ENCODE measurements at regions not wholly inside any gene's neighbourhood (a gene's known extent, or its start where the extent isn't known, plus 50 kb on each side); places are given as distances from the start of the nearest gene placed in this dataset.
"Not testable (repeated sequence)": the region's sequence is repeated elsewhere in the genome, so short reads cannot be mapped to it uniquely, and the experiment has no call there.

DNA sequence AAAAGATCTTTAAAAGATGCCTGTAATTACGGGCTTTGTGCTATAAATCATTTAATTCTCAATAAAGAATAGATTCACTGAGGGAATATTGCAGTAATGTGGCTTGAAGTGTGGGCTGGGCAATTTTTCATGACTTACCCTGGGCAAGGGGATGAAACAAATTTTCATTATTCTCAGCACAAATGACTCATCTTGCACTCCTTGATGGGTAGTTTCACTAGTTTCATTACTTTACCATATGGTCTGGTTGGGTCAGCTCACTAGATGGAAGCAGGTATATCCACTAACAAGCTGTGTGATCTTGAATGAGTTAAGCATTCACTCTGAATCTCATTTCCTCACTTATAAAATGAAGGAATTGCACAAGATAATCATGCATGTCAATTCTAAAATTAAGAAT, 234.3 kb downstream of the ABCC12 start:
- H3K4me1 Mint-ChIP-seq (ENCODE audit: low read depth) = no peaks in the 10 kb centered on the region
- no peaks in the 10 kb centered on the region for H3K36me3 Mint-ChIP-seq (ENCODE audit: low read depth)
- H3K9me3 Mint-ChIP-seq = no peaks in the 10 kb centered on the region
- peaks cover 2% of the 10 kb centered on the region for H3K27me3 Mint-ChIP-seq (ENCODE audit: low read depth)
- H3K4me3 Mint-ChIP-seq = no peak overlapping the region
- DNase-seq (ENCODE audit: low spot score) = no peak
- H3K27ac Mint-ChIP-seq = no peak overlapping the region

DNA sequence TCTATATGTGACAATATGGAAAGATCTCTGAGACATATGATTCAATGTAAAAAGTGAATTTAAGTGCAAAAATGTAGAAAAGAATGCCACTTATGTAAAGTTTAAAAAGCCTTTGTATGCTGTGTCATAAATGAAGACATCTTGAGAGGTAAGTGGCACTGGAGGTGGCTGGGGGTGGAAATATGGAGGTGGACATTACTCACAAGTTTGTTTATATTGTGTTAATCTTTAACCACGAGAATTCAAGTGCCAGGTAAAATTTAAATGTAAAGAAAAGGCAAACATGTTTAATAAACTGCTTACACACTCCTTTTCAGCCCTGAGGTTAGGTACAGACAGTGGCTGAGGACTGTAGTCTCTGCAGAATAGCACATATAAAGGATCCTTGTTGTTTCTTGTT, 235.1 kb downstream of the ABCC12 start:
- no peaks in the 10 kb centered on the region for H3K36me3 Mint-ChIP-seq (ENCODE audit: low read depth)
- H3K4me1 Mint-ChIP-seq (ENCODE audit: low read depth) = no peaks in the 10 kb centered on the region
- no peak for DNase-seq (ENCODE audit: low spot score)
- H3K27ac Mint-ChIP-seq = no peak overlapping the region
- H3K4me3 Mint-ChIP-seq = no peak overlapping the region
- no peaks in the 10 kb centered on the region for H3K9me3 Mint-ChIP-seq
- H3K27me3 Mint-ChIP-seq (ENCODE audit: low read depth) = peaks cover 2% of the 10 kb centered on the region

DNA sequence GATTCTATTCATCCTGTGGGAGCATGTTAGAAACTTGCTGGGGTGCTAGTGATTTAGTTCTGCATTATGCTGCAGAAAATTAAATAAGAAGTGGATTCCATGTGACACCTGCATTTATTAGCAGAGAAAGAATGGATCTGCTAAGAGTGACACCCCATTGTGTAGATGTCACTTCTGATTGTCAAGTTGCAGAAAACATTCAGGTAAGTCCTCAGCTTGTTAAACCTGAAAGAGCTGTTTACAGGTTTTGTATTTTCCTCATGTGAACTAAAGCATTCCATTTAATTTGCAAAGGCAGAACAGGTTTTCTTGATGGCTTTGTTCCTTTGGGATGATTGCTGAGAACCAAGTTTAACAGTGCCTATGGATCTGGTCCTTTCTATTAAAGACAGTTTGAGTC, 238.7 kb downstream of the ABCC12 start:
- Mint-ChIP-seq H3K27ac (no peak overlapping the region), H3K36me3 (ENCODE audit: low read depth) (no peaks in the 10 kb centered on the region), H3K27me3 (ENCODE audit: low read depth) (peaks cover 1% of the 10 kb centered on the region), H3K4me3 (no peak overlapping the region), H3K9me3 (no peaks in the 10 kb centered on the region), H3K4me1 (ENCODE audit: low read depth) (no peaks in the 10 kb centered on the region)
- no peak for DNase-seq (ENCODE audit: low spot score)

DNA sequence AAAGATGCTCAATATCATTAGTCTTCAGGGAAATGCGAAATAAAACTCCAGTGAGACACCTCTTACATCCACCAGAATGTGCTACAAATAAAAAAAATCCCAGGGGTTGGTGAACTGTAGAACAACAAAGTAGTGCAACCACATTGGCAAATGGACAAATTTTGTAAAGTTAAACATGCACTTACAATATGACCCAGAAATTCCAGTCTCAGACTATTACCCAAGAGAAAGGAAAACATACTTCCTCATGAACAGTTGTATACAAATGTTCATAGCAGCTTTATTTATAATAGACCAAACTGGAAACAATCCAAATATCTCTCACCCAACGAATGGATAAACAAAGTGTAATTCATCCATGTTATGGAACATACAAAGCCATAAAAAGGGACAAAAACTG, 239.5 kb downstream of the ABCC12 start:
- no peaks in the 10 kb centered on the region for H3K4me1 Mint-ChIP-seq (ENCODE audit: low read depth)
- H3K9me3 Mint-ChIP-seq = no peaks in the 10 kb centered on the region
- no peak for DNase-seq (ENCODE audit: low spot score)
- no peaks in the 10 kb centered on the region for H3K27me3 Mint-ChIP-seq (ENCODE audit: low read depth)
- H3K4me3 Mint-ChIP-seq = no peak overlapping the region
- H3K36me3 Mint-ChIP-seq (ENCODE audit: low read depth) = no peaks in the 10 kb centered on the region
- H3K27ac Mint-ChIP-seq = no peak overlapping the region

DNA sequence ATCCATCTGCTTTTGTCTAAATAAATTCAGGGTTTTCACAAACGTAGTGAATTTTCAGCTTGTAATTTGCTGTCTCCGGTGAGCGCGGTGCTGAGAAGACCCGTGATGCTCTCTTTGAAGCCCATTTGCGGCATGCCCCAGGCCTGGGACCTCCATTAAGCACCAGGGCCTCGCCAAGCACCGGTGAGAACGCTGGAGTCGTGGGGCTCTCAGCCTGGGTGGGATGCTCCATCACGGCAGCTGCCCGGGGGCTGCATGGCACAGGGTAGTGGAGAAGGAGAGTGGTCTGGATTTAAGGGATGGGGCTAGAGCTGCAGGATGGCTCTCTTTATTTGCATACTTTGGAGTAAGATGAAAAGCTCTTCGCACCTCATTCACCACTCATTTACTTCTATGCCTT, 248.7 kb downstream of the ABCC12 start:
- Mint-ChIP-seq H3K9me3 (no peaks in the 10 kb centered on the region), H3K4me3 (no peak overlapping the region), H3K36me3 (ENCODE audit: low read depth) (no peaks in the 10 kb centered on the region), H3K4me1 (ENCODE audit: low read depth) (no peaks in the 10 kb centered on the region), H3K27me3 (ENCODE audit: low read depth) (no peaks in the 10 kb centered on the region), H3K27ac (no peak overlapping the region)
- DNase-seq (ENCODE audit: low spot score) = no peak

DNA sequence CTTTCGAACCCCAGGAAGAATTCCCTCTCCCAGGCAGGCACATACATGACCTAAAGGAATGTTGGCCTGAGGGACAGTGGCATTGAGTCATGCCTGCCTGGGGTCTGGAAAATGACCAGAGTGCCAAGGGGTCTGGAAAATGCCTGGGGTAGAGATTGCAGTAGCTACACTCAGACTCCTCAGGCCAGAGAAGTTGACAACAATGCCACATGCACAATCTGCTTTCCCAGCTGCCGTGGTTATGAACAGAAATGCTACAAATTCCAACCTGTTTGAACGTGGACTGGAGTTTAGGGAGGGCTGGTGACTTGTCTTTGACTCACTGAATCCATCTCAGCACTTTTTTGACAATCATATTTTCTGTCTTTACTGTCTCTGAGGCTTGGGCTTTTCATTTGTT, 250.0 kb downstream of the ABCC12 start:
- H3K27me3 Mint-ChIP-seq (ENCODE audit: low read depth) = no peaks in the 10 kb centered on the region
- no peaks in the 10 kb centered on the region for H3K4me1 Mint-ChIP-seq (ENCODE audit: low read depth)
- H3K9me3 Mint-ChIP-seq = no peaks in the 10 kb centered on the region
- no peak overlapping the region for H3K27ac Mint-ChIP-seq
- H3K4me3 Mint-ChIP-seq = no peak overlapping the region
- no peaks in the 10 kb centered on the region for H3K36me3 Mint-ChIP-seq (ENCODE audit: low read depth)
- DNase-seq (ENCODE audit: low spot score) = no peak

DNA sequence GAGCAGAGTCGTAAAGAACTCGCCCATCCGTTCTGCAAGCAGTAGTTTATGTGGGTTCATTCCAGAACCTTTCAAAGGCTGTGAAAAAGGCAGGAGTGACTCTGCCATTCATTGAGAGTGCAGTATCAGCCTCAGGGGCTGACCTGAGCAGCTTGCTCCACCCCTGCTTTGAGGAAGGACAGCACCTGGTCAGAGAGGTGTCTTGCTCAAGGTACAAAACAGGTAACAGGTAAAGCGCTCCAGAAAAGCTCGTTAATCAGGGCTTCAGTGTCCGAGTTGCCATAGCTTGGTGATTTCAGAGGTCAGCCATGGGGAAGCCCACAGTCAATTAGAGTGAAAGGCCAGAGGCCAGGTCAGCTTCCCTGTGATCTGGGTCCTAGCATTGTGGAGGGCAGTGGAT, 251.1 kb downstream of the ABCC12 start:
- Mint-ChIP-seq H3K4me3 (no peak overlapping the region), H3K27me3 (ENCODE audit: low read depth) (no peaks in the 10 kb centered on the region), H3K9me3 (no peaks in the 10 kb centered on the region), H3K36me3 (ENCODE audit: low read depth) (no peaks in the 10 kb centered on the region), H3K4me1 (ENCODE audit: low read depth) (no peaks in the 10 kb centered on the region), H3K27ac (no peak overlapping the region)
- DNase-seq (ENCODE audit: low spot score) = no peak

DNA sequence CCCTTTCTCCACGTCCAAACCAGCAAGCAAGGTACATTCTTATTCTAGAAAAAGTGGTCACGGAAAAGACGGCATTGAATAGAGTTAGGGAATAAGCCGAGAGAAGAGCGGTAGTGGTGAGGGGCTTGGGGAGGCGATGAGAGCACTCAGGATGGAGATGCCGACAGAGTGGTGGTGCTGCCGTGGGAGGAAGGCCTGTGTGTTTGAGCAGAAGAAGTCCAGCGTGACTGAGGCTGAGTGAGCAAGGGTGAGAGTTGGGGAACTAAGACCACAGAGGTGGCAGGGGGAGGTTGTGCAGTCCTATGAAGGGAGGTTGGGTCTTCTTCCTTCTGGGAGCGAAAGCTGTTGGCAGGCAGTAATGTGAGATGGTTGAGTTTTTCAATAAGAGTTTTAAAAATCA, 252.3 kb downstream of the ABCC12 start:
- no peak overlapping the region for H3K4me3 Mint-ChIP-seq
- H3K27ac Mint-ChIP-seq = no peak overlapping the region
- H3K27me3 Mint-ChIP-seq (ENCODE audit: low read depth) = no peaks in the 10 kb centered on the region
- H3K9me3 Mint-ChIP-seq = no peaks in the 10 kb centered on the region
- DNase-seq (ENCODE audit: low spot score) = no peak
- H3K4me1 Mint-ChIP-seq (ENCODE audit: low read depth) = no peaks in the 10 kb centered on the region
- no peaks in the 10 kb centered on the region for H3K36me3 Mint-ChIP-seq (ENCODE audit: low read depth)

DNA sequence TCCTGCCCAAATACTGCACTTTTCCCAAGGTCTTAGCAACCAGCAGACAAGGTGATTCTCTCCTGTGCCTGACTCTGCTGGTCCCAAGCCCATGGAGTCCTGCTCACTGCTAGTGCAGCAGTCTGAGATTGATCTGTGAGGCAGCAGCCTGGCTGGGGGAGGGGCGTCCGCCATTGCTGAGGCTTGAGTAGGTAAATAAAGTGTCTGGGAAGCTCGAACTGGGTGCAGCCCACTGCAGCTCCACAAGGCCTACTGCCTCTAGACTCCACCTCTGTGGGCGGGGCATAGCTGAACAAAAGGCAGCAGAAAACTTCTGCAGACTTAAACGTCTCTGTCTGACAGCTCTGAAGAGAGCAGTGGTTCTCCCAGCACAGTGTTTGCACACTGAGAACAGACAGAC, 258.7 kb downstream of the ABCC12 start:
- not testable (repeated sequence) for DNase-seq (ENCODE audit: low spot score)

DNA sequence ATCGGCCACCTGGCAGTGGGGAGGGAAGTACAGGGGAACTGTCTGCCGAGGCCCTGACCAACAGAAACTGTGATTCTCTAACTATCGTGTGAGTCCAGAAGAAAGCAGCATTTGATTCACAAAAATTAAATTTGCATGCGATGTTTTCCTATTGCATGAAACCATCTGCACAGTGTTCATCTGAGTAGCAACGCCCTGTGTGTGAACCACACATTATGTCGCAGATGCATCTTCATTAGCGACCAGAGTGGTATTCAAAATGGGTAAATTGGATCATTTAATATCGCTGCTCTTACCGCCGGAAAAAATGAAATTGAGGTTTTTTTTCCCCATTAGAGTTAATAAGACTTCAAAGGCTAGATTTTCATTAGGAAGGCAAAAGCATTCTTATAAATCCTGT, 260.6 kb downstream of the ABCC12 start:
- H3K27ac Mint-ChIP-seq = no peak overlapping the region
- no peak for DNase-seq (ENCODE audit: low spot score)
- no peak overlapping the region for H3K4me3 Mint-ChIP-seq
- no peaks in the 10 kb centered on the region for H3K9me3 Mint-ChIP-seq
- H3K4me1 Mint-ChIP-seq (ENCODE audit: low read depth) = no peaks in the 10 kb centered on the region
- peaks cover 2% of the 10 kb centered on the region for H3K27me3 Mint-ChIP-seq (ENCODE audit: low read depth)
- no peaks in the 10 kb centered on the region for H3K36me3 Mint-ChIP-seq (ENCODE audit: low read depth)

More for the DNA sequence above, 258.7 kb downstream of the ABCC12 start:
- H3K27ac Mint-ChIP-seq; H3K4me3 Mint-ChIP-seq; H3K36me3 Mint-ChIP-seq (ENCODE audit: low read depth); H3K4me1 Mint-ChIP-seq (ENCODE audit: low read depth); H3K9me3 Mint-ChIP-seq; H3K27me3 Mint-ChIP-seq (ENCODE audit: low read depth): not testable (repeated sequence)

DNA sequence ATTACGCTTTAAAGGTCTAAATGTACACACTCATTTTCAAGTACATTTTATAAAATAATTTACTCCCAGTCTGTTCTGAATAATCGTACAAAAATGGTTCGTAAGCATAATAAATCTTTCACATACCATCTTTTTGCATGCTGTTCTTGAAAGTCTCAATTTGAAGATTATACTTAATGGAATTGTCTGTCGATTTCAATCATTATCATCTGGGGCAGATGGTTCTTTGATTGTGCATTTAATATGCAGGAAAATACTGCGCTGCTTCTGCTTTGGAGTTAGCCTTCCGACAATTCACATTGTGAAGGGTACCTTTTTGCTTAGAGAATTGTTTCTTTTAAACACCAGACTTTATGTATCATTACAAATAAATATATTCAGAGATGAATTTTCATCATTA, 262.8 kb downstream of the ABCC12 start:
- Mint-ChIP-seq H3K9me3 (no peaks in the 10 kb centered on the region), H3K4me1 (ENCODE audit: low read depth) (no peaks in the 10 kb centered on the region), H3K4me3 (no peak overlapping the region), H3K27ac (no peak overlapping the region), H3K27me3 (ENCODE audit: low read depth) (peaks cover 2% of the 10 kb centered on the region), H3K36me3 (ENCODE audit: low read depth) (no peaks in the 10 kb centered on the region)
- no peak for DNase-seq (ENCODE audit: low spot score)

DNA sequence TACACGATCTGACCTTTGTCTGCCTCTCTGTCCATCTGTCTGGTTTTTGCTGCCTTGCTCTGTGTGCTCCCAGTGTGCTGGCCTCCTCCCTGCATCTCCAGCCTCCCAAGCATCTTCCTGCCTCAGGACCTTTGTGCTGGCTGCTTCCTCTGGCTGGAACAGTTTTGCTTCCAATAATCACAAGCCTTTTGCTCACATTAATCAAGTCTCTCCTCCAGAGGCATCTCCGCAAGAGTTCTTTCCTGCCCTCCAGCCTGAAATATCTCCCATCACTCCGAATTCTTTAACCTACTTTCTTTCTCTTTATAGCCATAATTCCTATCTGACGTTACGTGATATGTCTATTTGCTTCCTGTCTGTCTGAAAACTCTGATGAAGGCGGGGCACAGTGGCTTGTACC, 267.1 kb downstream of the ABCC12 start:
- no peaks in the 10 kb centered on the region for H3K9me3 Mint-ChIP-seq
- H3K36me3 Mint-ChIP-seq (ENCODE audit: low read depth) = no peaks in the 10 kb centered on the region
- no peak overlapping the region for H3K4me3 Mint-ChIP-seq
- H3K4me1 Mint-ChIP-seq (ENCODE audit: low read depth) = no peaks in the 10 kb centered on the region
- DNase-seq (ENCODE audit: low spot score) = no peak
- H3K27me3 Mint-ChIP-seq (ENCODE audit: low read depth) = peaks cover 5% of the 10 kb centered on the region
- H3K27ac Mint-ChIP-seq = no peak overlapping the region

DNA sequence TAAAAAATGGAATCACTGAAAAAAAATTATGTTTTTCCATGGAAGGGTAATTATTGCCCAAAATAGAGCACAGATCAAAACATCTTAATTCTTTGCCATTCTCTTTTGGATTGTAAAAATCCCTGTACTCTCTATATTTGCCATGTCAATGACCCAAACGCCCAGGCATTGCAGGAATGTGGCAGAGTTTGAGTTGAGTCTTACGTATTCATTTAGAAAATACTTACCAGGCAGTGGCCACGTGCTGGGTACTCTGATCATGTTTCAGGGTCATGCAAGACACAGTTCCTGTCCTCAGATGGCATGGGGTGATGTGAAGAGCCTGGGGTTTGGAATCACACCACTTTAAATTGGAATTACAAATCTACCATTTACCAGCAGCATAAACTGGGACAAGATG, 267.7 kb downstream of the ABCC12 start:
- H3K4me1 Mint-ChIP-seq (ENCODE audit: low read depth) = no peaks in the 10 kb centered on the region
- H3K4me3 Mint-ChIP-seq = no peak overlapping the region

DNA sequence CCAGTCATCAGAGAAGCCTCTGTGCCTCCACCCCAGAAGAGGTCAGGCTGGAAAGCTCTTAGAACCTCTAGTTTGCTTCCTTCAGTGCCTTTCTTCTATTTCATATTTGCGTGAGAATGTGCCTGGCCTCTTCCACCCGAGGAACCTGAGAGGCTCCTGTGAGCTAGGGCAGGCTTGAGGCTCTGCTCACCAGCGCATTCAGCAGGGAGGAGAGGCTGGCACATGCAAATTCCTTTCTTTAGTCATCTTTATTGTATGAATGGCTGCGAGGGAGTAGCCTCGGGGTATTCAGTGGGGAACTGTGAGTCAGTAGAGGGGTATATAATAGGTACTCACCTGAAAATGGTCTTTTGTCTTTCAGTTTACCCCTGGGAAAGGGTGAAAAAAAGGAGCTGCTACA, 268.3 kb downstream of the ABCC12 start:
- no peak for DNase-seq (ENCODE audit: low spot score)
- Mint-ChIP-seq H3K27me3 (ENCODE audit: low read depth) (peaks cover 5% of the 10 kb centered on the region), H3K36me3 (ENCODE audit: low read depth) (no peaks in the 10 kb centered on the region), H3K4me3 (no peak overlapping the region), H3K9me3 (no peaks in the 10 kb centered on the region), H3K4me1 (ENCODE audit: low read depth) (no peaks in the 10 kb centered on the region), H3K27ac (no peak overlapping the region)

More for the DNA sequence above, 267.7 kb downstream of the ABCC12 start:
- peaks cover 5% of the 10 kb centered on the region for H3K27me3 Mint-ChIP-seq (ENCODE audit: low read depth)
- H3K9me3 Mint-ChIP-seq = no peaks in the 10 kb centered on the region
- H3K36me3 Mint-ChIP-seq (ENCODE audit: low read depth) = no peaks in the 10 kb centered on the region
- no peak for DNase-seq (ENCODE audit: low spot score)
- no peak overlapping the region for H3K27ac Mint-ChIP-seq

DNA sequence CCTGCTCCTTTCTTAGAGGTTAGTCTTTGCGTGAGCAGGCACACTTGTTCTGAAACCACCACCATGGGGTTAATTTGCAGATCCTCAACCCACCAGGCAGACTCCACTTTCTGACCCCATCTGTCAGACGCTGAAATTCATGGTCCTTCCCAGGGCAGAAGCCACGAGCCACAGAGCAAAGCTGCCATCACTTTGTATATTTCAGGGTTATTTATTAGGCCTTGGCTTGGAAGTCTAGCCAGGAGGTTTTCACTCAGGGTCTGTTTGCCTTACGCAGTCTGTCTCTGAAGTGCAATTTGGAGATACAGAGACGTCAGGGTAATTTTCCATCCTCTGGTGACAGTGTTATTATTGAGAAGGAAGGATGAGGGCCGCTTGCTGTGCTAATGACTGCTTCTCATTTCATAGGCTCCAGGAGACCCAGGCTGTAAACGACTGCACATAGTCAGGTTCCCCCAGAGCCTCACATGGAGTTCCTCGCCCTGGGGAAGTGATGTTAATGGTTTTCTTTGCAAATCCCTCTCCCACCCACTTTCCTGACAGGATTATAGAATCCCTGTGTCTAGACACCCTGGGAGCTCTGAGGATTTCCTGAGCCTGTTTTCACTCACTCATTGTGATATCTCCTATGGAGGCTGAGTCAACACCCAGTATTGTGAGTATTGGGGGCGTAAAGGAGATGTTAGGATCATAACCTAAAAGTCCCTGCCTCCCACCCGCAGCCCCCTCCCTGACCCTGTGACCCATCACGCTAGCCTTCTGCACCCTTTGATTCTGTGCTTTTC, 269.0 kb downstream of the ABCC12 start:
- peaks cover 5% of the 10 kb centered on the region for H3K27me3 Mint-ChIP-seq (ENCODE audit: low read depth)
- H3K27ac Mint-ChIP-seq = no peak overlapping the region
- no peaks in the 10 kb centered on the region for H3K4me1 Mint-ChIP-seq (ENCODE audit: low read depth)
- no peak overlapping the region for H3K4me3 Mint-ChIP-seq
- H3K36me3 Mint-ChIP-seq (ENCODE audit: low read depth) = no peaks in the 10 kb centered on the region
- no peak for DNase-seq (ENCODE audit: low spot score)
- H3K9me3 Mint-ChIP-seq = no peaks in the 10 kb centered on the region
